ENCODE measurements at regions not wholly inside any gene's neighbourhood (a gene's known extent, or its start where the extent isn't known, plus 50 kb on each side); places are given as distances from the start of the nearest gene placed in this dataset.

GRCh38 chr2:66689456-66690051 lies 254.6 kb downstream of the MEIS1 start:
- TF ChIP-seq, protein P1, sequence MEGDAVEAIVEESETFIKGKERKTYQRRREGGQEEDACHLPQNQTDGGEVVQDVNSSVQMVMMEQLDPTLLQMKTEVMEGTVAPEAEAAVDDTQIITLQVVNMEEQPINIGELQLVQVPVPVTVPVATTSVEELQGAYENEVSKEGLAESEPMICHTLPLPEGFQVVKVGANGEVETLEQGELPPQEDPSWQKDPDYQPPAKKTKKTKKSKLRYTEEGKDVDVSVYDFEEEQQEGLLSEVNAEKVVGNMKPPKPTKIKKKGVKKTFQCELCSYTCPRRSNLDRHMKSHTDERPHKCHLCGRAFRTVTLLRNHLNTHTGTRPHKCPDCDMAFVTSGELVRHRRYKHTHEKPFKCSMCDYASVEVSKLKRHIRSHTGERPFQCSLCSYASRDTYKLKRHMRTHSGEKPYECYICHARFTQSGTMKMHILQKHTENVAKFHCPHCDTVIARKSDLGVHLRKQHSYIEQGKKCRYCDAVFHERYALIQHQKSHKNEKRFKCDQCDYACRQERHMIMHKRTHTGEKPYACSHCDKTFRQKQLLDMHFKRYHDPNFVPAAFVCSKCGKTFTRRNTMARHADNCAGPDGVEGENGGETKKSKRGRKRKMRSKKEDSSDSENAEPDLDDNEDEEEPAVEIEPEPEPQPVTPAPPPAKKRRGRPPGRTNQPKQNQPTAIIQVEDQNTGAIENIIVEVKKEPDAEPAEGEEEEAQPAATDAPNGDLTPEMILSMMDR (IDR thresholded peaks at IDR 0.05 in 4 of 5, conservative IDR thresholded peaks at IDR 0.05 in 1 of 5): no peak
- no peak for TF ChIP-seq POLR2A (IDR thresholded peaks at IDR 0.05)
